HCT116 (cell line): ENCODE measurements at regions not wholly inside any gene's neighbourhood (a gene's known extent, or its start where the extent isn't known, plus 50 kb on each side); places are given as distances from the start of the nearest gene placed in this dataset.

Source experiments
- CBX3 ChIP-seq: IDR thresholded peaks from 2 replicates; pipeline ENCODE4 v1.6.1; 2012; ENCODE audit warnings: low read depth
- EZH2 ChIP-seq: fragments of 200-600 bp; sonication (generic); IDR thresholded peaks from 2 replicates; pipeline ENCODE4 v1.6.1; 2017; ENCODE audit warnings: antibody characterized with exemption, mixed run types
- JUND ChIP-seq: IDR thresholded peaks from 2 replicates; pipeline ENCODE4 v1.6.1; 2012
- POLR2A ChIP-seq: IDR thresholded peaks from 2 replicates; pipeline ENCODE4 v1.7.0; 2011; ENCODE audit warnings: borderline replicate concordance; ENCODE audit not compliant: insufficient read depth, insufficient read length; ENCODE audit errors: extremely low read depth
- POLR2AphosphoS5 ChIP-seq: IDR thresholded peaks from 2 replicates; pipeline ENCODE4 v1.6.1; 2011; ENCODE audit warnings: mild to moderate bottlenecking, low read depth, low read length, moderate library complexity
- RAD21 ChIP-seq: IDR thresholded peaks from 2 replicates; pipeline ENCODE4 v1.6.1; 2012; ENCODE audit warnings: low read depth, mild to moderate bottlenecking
- SP1 ChIP-seq: IDR thresholded peaks from 2 replicates; pipeline ENCODE4 v1.6.1; 2012; ENCODE audit warnings: low read depth
- YY1 ChIP-seq: IDR thresholded peaks from 2 replicates; pipeline ENCODE4 v1.6.1; 2011; ENCODE audit warnings: low read length, low read depth, moderate library complexity, mild to moderate bottlenecking; ENCODE audit not compliant: insufficient replicate concordance; ENCODE audit errors: extremely low read depth
- ZFX ChIP-seq: fragments of 450-650 bp; IDR thresholded peaks from 2 replicates; pipeline ENCODE4 v1.6.1; 2017
- TF ChIP-seq, protein P1 (sequence below), 3 experiments: fragments of 200-600 bp in 1 of 3; sonication (generic) in 1 of 3; IDR thresholded peaks in 2 of 3; conservative IDR thresholded peaks in 1 of 3; 2 replicates each; pipeline ENCODE4 v1.5.1; 2012 to 2017; ENCODE audit warnings: low read depth in 2 of 3, low read length in 2 of 3, antibody characterized with exemption in 1 of 3, borderline replicate concordance in 1 of 3, control low read depth in 1 of 3, mild to moderate bottlenecking in 1 of 3, mixed read lengths in 1 of 3, mixed run types in 1 of 3, moderate library complexity in 1 of 3; ENCODE audit not compliant: insufficient read depth in 1 of 3
- TF ChIP-seq, protein P2 (sequence below): IDR thresholded peaks from 2 replicates; pipeline ENCODE4 v1.6.1; 2012

- TF ChIP-seq, protein P1, sequence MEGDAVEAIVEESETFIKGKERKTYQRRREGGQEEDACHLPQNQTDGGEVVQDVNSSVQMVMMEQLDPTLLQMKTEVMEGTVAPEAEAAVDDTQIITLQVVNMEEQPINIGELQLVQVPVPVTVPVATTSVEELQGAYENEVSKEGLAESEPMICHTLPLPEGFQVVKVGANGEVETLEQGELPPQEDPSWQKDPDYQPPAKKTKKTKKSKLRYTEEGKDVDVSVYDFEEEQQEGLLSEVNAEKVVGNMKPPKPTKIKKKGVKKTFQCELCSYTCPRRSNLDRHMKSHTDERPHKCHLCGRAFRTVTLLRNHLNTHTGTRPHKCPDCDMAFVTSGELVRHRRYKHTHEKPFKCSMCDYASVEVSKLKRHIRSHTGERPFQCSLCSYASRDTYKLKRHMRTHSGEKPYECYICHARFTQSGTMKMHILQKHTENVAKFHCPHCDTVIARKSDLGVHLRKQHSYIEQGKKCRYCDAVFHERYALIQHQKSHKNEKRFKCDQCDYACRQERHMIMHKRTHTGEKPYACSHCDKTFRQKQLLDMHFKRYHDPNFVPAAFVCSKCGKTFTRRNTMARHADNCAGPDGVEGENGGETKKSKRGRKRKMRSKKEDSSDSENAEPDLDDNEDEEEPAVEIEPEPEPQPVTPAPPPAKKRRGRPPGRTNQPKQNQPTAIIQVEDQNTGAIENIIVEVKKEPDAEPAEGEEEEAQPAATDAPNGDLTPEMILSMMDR (IDR thresholded peaks at IDR 0.05 in 2 of 3, conservative IDR thresholded peaks at IDR 0.05 in 1 of 3; ENCODE audit: borderline replicate concordance in 1 of 3, insufficient read depth in 1 of 3, low read depth in 2 of 3, low read length in 2 of 3) = no peak
- TF ChIP-seq SP1 (no peak), EZH2 (no peak), RAD21 (no peak), POLR2A (no peak), ZFX (no peak), YY1 (no peak), JUND (no peak), POLR2AphosphoS5 (no peak), CBX3 (no peak)
- TF ChIP-seq, protein P2, sequence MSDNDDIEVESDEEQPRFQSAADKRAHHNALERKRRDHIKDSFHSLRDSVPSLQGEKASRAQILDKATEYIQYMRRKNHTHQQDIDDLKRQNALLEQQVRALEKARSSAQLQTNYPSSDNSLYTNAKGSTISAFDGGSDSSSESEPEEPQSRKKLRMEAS = no peak
Measured at GRCh38 chrX:125727117-125727516, 407.4 kb downstream of the TEX13C start.
